Panc1 (cell line): ENCODE measurements at regions not wholly inside any gene's neighbourhood (a gene's known extent, or its start where the extent isn't known, plus 50 kb on each side); places are given as distances from the start of the nearest gene placed in this dataset.

Experiments
- ATAC-seq: fragments of 200-7000 bp; cut with Tn5 transposase; 2 replicates; pipeline ENCODE4 v1.9.1; 2020; ENCODE audit warnings: mild to moderate bottlenecking, moderate library complexity
- BruUV-seq: library from RNA; stranded (reverse); fragments of 400-500 nt; replicated peaks from 2 replicates; lab custom pipeline; 2021; lab: Mats Ljungman, UMichigan
- CTCF ChIA-PET: fragments of 300-600 bp; sonication (Branson Sonifier 250); formaldehyde crosslinking; loops from one replicate; lab custom pipeline; 2022; ENCODE audit warnings: antibody characterized with exemption; lab: Charles Lee
- POLR2A ChIA-PET: fragments of 300-600 bp; sonication (Branson Sonifier 250); formaldehyde crosslinking; loops from one replicate; lab custom pipeline; 2022; ENCODE audit warnings: antibody characterized with exemption; lab: Charles Lee
- DNase-seq: peaks from one replicate; pipeline ENCODE4 v3.0.0-alpha.2; 2010; ENCODE audit warnings: low read depth, low spot score
- H3K27ac ChIP-seq: 2 replicates; pipeline ENCODE4 v1.5.1; 2011; ENCODE audit warnings: mild to moderate bottlenecking, low read length, inconsistent platforms
- H3K27me3 ChIP-seq: fragments of 200-500 bp; sonication (Bioruptor generic); 2 replicates; pipeline ENCODE4 v1.6.0; 2014; ENCODE audit warnings: low read length, inconsistent platforms; ENCODE audit not compliant: control insufficient read depth, insufficient read depth
- H3K36me3 ChIP-seq: fragments of 200-500 bp; sonication (Bioruptor generic); 2 replicates; pipeline ENCODE4 v1.5.1; 2014; ENCODE audit warnings: inconsistent platforms, mild to moderate bottlenecking, low read length, moderate library complexity; ENCODE audit not compliant: control insufficient read depth, insufficient read depth
- H3K4me1 ChIP-seq: 2 replicates; pipeline ENCODE4 v1.5.1; 2011; ENCODE audit warnings: inconsistent platforms, mild to moderate bottlenecking, low read length, moderate library complexity; ENCODE audit not compliant: control insufficient read depth, insufficient read depth
- H3K4me3 ChIP-seq, 2 experiments: 2 replicates each; pipeline ENCODE4 v1.5.1; 2011 to 2012; ENCODE audit warnings: low read depth in 2 of 2, low read length in 2 of 2, mild to moderate bottlenecking in 2 of 2, inconsistent platforms in 1 of 2, moderate library complexity in 1 of 2
- H3K9me3 ChIP-seq: fragments of 200-500 bp; sonication (Bioruptor generic); 2 replicates; pipeline ENCODE4 v1.5.1; 2014; ENCODE audit warnings: low read depth, mild to moderate bottlenecking, inconsistent platforms, low read length, moderate library complexity; ENCODE audit not compliant: control insufficient read depth, insufficient read depth
- CTCF ChIP-seq: fragments of 450-650 bp; IDR thresholded peaks from 2 replicates; pipeline ENCODE4 v1.5.1; 2017; ENCODE audit warnings: mild to moderate bottlenecking
- POLR2AphosphoS5 ChIP-seq: IDR thresholded peaks from 2 replicates; pipeline ENCODE4 v1.6.1; 2012; ENCODE audit warnings: mild to moderate bottlenecking, low read depth, low read length, moderate library complexity
- SIN3A ChIP-seq: IDR thresholded peaks from 2 replicates; pipeline ENCODE4 v1.6.1; 2012; ENCODE audit warnings: low read depth, mild to moderate bottlenecking, low read length, moderate library complexity, borderline replicate concordance; ENCODE audit not compliant: insufficient read depth
- TCF7L2 ChIP-seq: IDR thresholded peaks from 2 replicates; pipeline ENCODE4 v1.6.1; 2011; ENCODE audit warnings: mild to moderate bottlenecking, low read depth, low read length, inconsistent platforms
- in situ Hi-C: cut with HindIII; loops from 2 replicates; pipeline ENCODE4 v1.10.0; 2016; ENCODE audit warnings: low sequenced_read_pairs, low pct_unique_long_range_greater_than_20kb
- intact Hi-C: fragments of 100-400 bp; cut with micrococcal nuclease; formaldehyde crosslinking; loops from one replicate; pipeline ENCODE4 v1.10.0; 2022; ENCODE audit not compliant: unreplicated experiment
- TF ChIP-seq, protein P1 (sequence below), 2 experiments: IDR thresholded peaks; 2 replicates each; pipeline ENCODE4 v1.6.1; 2011 to 2012; ENCODE audit warnings: low read depth in 2 of 2, control low read depth in 1 of 2, low read length in 1 of 2, mild to moderate bottlenecking in 1 of 2, moderate library complexity in 1 of 2; ENCODE audit not compliant: insufficient read depth in 1 of 2

GRCh38 chr4:71206763-71207162, 132.1 kb upstream of the SLC4A4 start:
- TF ChIP-seq CTCF (no peak), POLR2AphosphoS5 (no peak), SIN3A (no peak), TCF7L2 (no peak)
- TF ChIP-seq, protein P1, sequence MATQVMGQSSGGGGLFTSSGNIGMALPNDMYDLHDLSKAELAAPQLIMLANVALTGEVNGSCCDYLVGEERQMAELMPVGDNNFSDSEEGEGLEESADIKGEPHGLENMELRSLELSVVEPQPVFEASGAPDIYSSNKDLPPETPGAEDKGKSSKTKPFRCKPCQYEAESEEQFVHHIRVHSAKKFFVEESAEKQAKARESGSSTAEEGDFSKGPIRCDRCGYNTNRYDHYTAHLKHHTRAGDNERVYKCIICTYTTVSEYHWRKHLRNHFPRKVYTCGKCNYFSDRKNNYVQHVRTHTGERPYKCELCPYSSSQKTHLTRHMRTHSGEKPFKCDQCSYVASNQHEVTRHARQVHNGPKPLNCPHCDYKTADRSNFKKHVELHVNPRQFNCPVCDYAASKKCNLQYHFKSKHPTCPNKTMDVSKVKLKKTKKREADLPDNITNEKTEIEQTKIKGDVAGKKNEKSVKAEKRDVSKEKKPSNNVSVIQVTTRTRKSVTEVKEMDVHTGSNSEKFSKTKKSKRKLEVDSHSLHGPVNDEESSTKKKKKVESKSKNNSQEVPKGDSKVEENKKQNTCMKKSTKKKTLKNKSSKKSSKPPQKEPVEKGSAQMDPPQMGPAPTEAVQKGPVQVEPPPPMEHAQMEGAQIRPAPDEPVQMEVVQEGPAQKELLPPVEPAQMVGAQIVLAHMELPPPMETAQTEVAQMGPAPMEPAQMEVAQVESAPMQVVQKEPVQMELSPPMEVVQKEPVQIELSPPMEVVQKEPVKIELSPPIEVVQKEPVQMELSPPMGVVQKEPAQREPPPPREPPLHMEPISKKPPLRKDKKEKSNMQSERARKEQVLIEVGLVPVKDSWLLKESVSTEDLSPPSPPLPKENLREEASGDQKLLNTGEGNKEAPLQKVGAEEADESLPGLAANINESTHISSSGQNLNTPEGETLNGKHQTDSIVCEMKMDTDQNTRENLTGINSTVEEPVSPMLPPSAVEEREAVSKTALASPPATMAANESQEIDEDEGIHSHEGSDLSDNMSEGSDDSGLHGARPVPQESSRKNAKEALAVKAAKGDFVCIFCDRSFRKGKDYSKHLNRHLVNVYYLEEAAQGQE (IDR thresholded peaks at IDR 0.05; ENCODE audit: insufficient read depth in 1 of 2, low read depth in 2 of 2, low read length in 1 of 2): no peak
- CTCF ChIA-PET: no interaction called here
- no peak overlapping the region for H3K4me3 ChIP-seq
- no peaks in the 10 kb centered on the region for H3K36me3 ChIP-seq
- no peaks in the 10 kb centered on the region for H3K9me3 ChIP-seq
- in situ Hi-C loops (no loop called here), intact Hi-C loops (no loop called here)
- POLR2A ChIA-PET: no interaction called here
- no peaks in the 10 kb centered on the region for H3K27me3 ChIP-seq
- no peak for DNase-seq
- no peak overlapping the region for H3K27ac ChIP-seq
- no TSS peak for BruUV-seq
- no peaks in the 10 kb centered on the region for H3K4me1 ChIP-seq
- ATAC-seq: no peak

- no peak for TF ChIP-seq CTCF
- TF ChIP-seq TCF7L2: no peak
- TF ChIP-seq, protein P1 (IDR thresholded peaks at IDR 0.05; ENCODE audit: insufficient read depth in 1 of 2, low read depth in 2 of 2, low read length in 1 of 2): no peak
- no peak for TF ChIP-seq SIN3A
- TF ChIP-seq POLR2AphosphoS5: no peak
- no peaks in the 10 kb centered on the region for H3K4me1 ChIP-seq
- no peak overlapping the region for H3K27ac ChIP-seq
- H3K4me3 ChIP-seq: no peak overlapping the region
- ChIA-PET POLR2A (no interaction called here), CTCF (no interaction called here)
- ATAC-seq (no peak), DNase-seq (no peak)
- no TSS peak for BruUV-seq
- no peaks in the 10 kb centered on the region for H3K9me3 ChIP-seq
- intact Hi-C loops (no loop called here), in situ Hi-C loops (no loop called here)
- H3K36me3 ChIP-seq: no peaks in the 10 kb centered on the region
- no peaks in the 10 kb centered on the region for H3K27me3 ChIP-seq
Measured at GRCh38 chr4:71209161-71209560, 129.7 kb upstream of the SLC4A4 start.
